RWPE2 (cell line): ENCODE measurements at regions not wholly inside any gene's neighbourhood (a gene's known extent, or its start where the extent isn't known, plus 50 kb on each side); places are given as distances from the start of the nearest gene placed in this dataset.
A peak's percentile ranks its signal among the peaks of the same experiment; 100 is the strongest.

Experiments used
- ATAC-seq: fragments of 200-7000 bp; cut with Tn5 transposase; 3 replicates; pipeline ENCODE4 v1.9.1; 2021; ENCODE audit warnings: low read depth
- DNase-seq: peaks from one replicate; pipeline ENCODE4 v3.0.0-alpha.2; 2020; ENCODE audit warnings: low spot score
- H3K27ac ChIP-seq: fragments of 450-650 bp; 2 replicates; pipeline ENCODE4 v1.5.1; 2017; ENCODE audit warnings: mild to moderate bottlenecking; ENCODE audit not compliant: poor library complexity, severe bottlenecking
- H3K27me3 ChIP-seq: fragments of 250-450 bp; sonication (Bioruptor Pico); 2 replicates; pipeline ENCODE4 v1.5.1; 2021; ENCODE audit warnings: mild to moderate bottlenecking, moderate library complexity; ENCODE audit not compliant: insufficient read depth, poor library complexity, severe bottlenecking
- H3K36me3 ChIP-seq: fragments of 250-450 bp; sonication (Bioruptor Pico); 2 replicates; pipeline ENCODE4 v1.5.1; 2020; ENCODE audit warnings: low read depth, mild to moderate bottlenecking, moderate library complexity
- H3K4me1 ChIP-seq: fragments of 250-450 bp; sonication (Bioruptor Pico); 2 replicates; pipeline ENCODE4 v1.5.1; 2021; ENCODE audit warnings: mild to moderate bottlenecking, moderate library complexity; ENCODE audit not compliant: insufficient read depth, poor library complexity, severe bottlenecking
- H3K4me3 ChIP-seq: fragments of 250-450 bp; sonication (Bioruptor Pico); 2 replicates; pipeline ENCODE4 v1.5.1; 2021; ENCODE audit warnings: mild to moderate bottlenecking, moderate library complexity; ENCODE audit not compliant: severe bottlenecking
- H3K9me3 ChIP-seq: fragments of 250-450 bp; sonication (Bioruptor Pico); 2 replicates; pipeline ENCODE4 v1.5.1; 2021; ENCODE audit warnings: mild to moderate bottlenecking, moderate library complexity; ENCODE audit not compliant: severe bottlenecking
- TF ChIP-seq, protein P1 (sequence below): fragments of 450-650 bp; IDR thresholded peaks from one replicate; pipeline ENCODE4 v1.5.1; 2017; ENCODE audit warnings: mild to moderate bottlenecking, moderate library complexity; ENCODE audit not compliant: poor library complexity, severe bottlenecking

DNA sequence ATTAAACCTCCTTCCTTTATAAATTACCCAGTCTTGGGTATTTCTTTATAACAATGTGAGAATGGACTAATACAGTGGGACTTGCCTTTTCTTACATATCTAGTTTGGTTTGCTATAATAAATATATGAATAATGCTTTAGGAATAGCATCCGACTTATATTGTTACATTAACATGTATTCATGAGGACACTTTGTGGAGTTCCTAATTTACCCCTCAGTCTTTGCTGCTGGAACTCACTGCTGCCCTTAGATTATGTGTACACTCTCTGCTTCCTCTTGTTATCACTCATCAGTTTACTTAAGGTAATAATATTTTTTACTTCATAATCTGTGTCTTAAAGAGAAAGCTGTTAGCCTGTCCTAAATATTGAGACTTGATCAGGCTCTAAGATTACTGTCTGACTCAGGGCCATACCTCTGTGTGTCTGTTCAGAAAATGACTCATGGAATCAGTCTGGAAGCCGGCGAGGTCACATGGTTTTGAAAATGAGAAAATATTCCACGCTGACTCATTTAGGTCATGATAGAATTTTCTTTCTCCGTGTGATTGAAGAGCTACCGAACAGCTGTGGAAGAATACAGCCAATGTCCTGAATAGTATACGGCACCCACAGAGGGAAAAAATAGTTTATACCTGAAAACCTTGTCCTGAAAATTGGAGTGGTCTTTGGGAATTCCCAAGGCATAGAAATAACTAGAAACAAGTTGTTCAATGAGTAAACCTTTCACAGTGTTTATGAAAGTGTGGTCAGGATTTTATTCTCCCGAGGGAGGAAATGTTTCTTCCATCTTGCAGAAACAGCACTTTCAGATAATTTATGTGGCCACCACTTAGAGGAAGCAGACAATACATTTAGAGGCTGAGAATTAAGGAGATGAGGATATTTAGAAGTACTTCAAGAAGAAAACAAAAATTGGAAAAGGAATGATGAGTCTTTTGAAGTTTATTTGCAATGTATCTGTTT lies 156.4 kb downstream of the DSEL start:
- H3K4me1 ChIP-seq = peaks cover 14% of the 10 kb centered on the region
- peak overlapping the region; percentile 69 for H3K27ac ChIP-seq
- no peaks in the 10 kb centered on the region for H3K36me3 ChIP-seq
- DNase-seq = no peak
- no peaks in the 10 kb centered on the region for H3K27me3 ChIP-seq
- H3K4me3 ChIP-seq = no peak overlapping the region
- ATAC-seq = peak; percentile 100
- TF ChIP-seq, protein P1, sequence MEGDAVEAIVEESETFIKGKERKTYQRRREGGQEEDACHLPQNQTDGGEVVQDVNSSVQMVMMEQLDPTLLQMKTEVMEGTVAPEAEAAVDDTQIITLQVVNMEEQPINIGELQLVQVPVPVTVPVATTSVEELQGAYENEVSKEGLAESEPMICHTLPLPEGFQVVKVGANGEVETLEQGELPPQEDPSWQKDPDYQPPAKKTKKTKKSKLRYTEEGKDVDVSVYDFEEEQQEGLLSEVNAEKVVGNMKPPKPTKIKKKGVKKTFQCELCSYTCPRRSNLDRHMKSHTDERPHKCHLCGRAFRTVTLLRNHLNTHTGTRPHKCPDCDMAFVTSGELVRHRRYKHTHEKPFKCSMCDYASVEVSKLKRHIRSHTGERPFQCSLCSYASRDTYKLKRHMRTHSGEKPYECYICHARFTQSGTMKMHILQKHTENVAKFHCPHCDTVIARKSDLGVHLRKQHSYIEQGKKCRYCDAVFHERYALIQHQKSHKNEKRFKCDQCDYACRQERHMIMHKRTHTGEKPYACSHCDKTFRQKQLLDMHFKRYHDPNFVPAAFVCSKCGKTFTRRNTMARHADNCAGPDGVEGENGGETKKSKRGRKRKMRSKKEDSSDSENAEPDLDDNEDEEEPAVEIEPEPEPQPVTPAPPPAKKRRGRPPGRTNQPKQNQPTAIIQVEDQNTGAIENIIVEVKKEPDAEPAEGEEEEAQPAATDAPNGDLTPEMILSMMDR = no peak
- H3K9me3 ChIP-seq = no peaks in the 10 kb centered on the region

DNA sequence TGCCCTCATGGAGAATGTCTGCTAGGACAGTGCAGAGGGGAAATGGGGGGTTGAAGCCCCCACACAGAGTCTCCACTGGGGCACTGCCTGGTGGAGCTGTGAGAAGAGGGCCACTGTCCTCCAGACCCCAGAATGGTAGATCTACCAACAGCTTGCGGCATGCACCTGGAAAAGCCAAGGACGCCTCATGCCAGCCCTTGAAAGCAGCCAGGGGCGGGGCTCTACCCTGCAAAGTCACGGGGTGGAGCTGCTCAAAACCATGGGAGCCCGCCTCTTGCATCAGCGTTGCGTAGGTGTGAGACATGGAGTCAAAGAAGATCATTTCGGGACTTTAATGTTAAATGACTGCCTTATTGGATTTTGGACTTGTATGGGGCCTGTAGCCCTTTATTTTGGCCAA lies 157.6 kb downstream of the DSEL start:
- Histone ChIP-seq H3K4me1 (peaks cover 14% of the 10 kb centered on the region), H3K27me3 (no peaks in the 10 kb centered on the region), H3K4me3 (no peak overlapping the region), H3K9me3 (no peaks in the 10 kb centered on the region), H3K36me3 (no peaks in the 10 kb centered on the region), H3K27ac (peak overlapping the region; percentile 69)
- ATAC-seq (no peak), DNase-seq (no peak)
- TF ChIP-seq, protein P1 = no peak

DNA sequence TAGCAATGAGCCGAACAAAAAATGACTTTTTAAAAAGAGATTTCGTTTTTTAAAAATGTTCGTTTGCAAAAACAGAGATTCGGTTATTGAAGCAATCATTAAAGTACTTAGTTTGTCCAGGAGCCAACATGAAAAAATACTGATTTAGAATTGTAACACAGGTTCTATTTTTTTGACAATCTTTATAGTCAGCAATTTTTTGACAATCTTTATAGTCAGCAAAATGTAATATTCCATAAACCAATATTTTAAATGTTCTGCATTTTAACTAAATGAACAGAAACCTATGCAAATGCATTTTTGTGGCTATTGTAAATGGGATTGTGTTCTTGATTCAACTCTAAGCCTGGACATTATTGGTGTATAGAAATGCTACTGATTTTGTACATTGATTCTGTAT lies 161.8 kb downstream of the DSEL start:
- peaks cover 5% of the 10 kb centered on the region for H3K4me1 ChIP-seq
- ATAC-seq (no peak), DNase-seq (no peak)
- H3K9me3 ChIP-seq = no peaks in the 10 kb centered on the region
- TF ChIP-seq, protein P1 = no peak
- no peak overlapping the region for H3K27ac ChIP-seq
- H3K4me3 ChIP-seq = no peak overlapping the region
- no peaks in the 10 kb centered on the region for H3K36me3 ChIP-seq
- no peaks in the 10 kb centered on the region for H3K27me3 ChIP-seq

DNA sequence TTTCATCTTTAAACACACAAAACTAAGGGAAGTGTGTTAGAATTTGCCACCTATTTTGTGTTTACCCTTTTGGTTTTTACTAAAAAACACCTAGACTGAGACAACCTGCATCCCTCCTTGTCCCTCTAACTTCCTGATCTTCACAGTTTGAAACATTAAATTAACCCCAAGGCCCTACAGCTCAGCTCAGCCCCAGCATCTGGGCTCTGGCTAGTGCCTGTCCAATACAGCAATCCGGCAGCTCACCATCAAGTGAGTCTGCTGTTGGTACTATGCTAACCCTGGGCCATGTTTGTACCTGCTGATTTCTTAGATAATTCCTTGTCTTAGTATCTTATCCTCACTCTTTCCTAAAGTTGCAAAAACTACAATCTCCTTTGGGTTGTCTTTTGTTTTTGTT lies 162.4 kb downstream of the DSEL start:
- no peak for ATAC-seq
- no peak overlapping the region for H3K4me3 ChIP-seq
- TF ChIP-seq, protein P1 = no peak
- no peaks in the 10 kb centered on the region for H3K27me3 ChIP-seq
- DNase-seq = no peak
- H3K4me1 ChIP-seq = no peaks in the 10 kb centered on the region
- no peak overlapping the region for H3K27ac ChIP-seq
- no peaks in the 10 kb centered on the region for H3K9me3 ChIP-seq
- H3K36me3 ChIP-seq = no peaks in the 10 kb centered on the region

DNA sequence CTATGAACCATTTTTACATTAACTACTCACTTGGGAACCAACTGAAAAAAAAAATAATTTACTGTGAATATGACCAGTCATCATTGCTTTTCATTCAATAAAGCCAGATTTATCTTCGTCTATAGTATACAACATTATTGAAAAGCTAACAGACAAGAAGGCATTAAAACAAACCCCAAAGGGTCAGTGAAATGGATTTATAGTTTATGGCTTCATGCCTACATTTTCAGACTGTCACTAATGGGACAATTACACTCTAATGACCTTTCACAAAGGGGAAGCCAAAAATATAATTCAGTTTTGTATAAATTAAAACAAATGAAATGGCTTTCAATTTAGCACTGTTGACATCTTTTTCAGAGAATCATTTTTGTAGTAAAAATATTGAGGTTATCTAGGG lies 169.1 kb downstream of the DSEL start:
- DNase-seq (no peak), ATAC-seq (no peak)
- H3K27ac ChIP-seq = no peak overlapping the region
- H3K4me3 ChIP-seq = no peak overlapping the region
- H3K27me3 ChIP-seq = no peaks in the 10 kb centered on the region
- no peaks in the 10 kb centered on the region for H3K36me3 ChIP-seq
- no peaks in the 10 kb centered on the region for H3K9me3 ChIP-seq
- no peaks in the 10 kb centered on the region for H3K4me1 ChIP-seq
- TF ChIP-seq, protein P1 = no peak
